HepG2 (cell line): ENCODE measurements at regions not wholly inside any gene's neighbourhood (a gene's known extent, or its start where the extent isn't known, plus 50 kb on each side); places are given as distances from the start of the nearest gene placed in this dataset.

ENCODE experiments used
- ATAC-seq: fragments of 200-7000 bp; cut with Tn5 transposase; 3 replicates; pipeline ENCODE4 v1.9.1; 2020; ENCODE audit warnings: mild to moderate bottlenecking, moderate library complexity
- BruUV-seq: library from RNA; stranded (reverse); fragments of 400-500 nt; replicated peaks from 2 replicates; lab custom pipeline; 2021; lab: Mats Ljungman, UMichigan
- CTCF ChIA-PET: fragments of 300-600 bp; formaldehyde crosslinking; extraction: SDS; loops from one replicate; lab custom pipeline; 2021; ENCODE audit warnings: low total read pairs, inconsistent platforms, low intra/inter-chr PET ratio; lab: Yijun Ruan, JAX
- POLR2A ChIA-PET: fragments of 350-600 bp; sonication (Branson Sonifier 250); formaldehyde crosslinking; loops from one replicate; lab custom pipeline; 2020; ENCODE audit warnings: antibody characterized with exemption, inconsistent platforms; lab: Yijun Ruan, JAX
- DNase-seq: peaks from one replicate; pipeline ENCODE4 v3.0.0-alpha.2; 2015; ENCODE audit warnings: low spot score
- FAIRE-seq: peaks from 3 replicates; lab custom pipeline; 2011; peaks lifted over from hg19 to GRCh38; lab: Jason Lieb, UNC
- H2AFZ ChIP-seq: one replicate; pipeline ENCODE4 v1.6.1; 2011; ENCODE audit warnings: low read length, inconsistent platforms
- H3K27ac ChIP-seq: fragments of 300-600 bp; 3 replicates; pipeline ENCODE4 v1.8.0; 2011; ENCODE audit warnings: mixed run types, mild to moderate bottlenecking, mixed read lengths, low read length, inconsistent platforms; ENCODE audit not compliant: insufficient read depth; ENCODE audit errors: extremely low read length
- H3K27me3 ChIP-seq, 2 experiments: fragments of 200-600 bp in 1 of 2; 2 replicates in 1 of 2; 3 replicates in 1 of 2; pipeline versions ENCODE4 v1.6.0 to v1.8.0; 2011; ENCODE audit warnings: low read length in 2 of 2, mild to moderate bottlenecking in 2 of 2, moderate library complexity in 2 of 2, inconsistent platforms in 1 of 2; ENCODE audit not compliant: insufficient read depth in 2 of 2, control insufficient read depth in 1 of 2
- H3K36me3 ChIP-seq, 2 experiments: fragments of 200-600 bp in 1 of 2; replicated peaks in 1 of 2; 2 replicates in 1 of 2; 3 replicates in 1 of 2; pipeline versions ENCODE4 v1.5.1 to v1.8.0; 2011; ENCODE audit warnings: low read length in 2 of 2, inconsistent platforms in 1 of 2; ENCODE audit not compliant: insufficient read depth in 2 of 2, control insufficient read depth in 1 of 2
- H3K4me1 ChIP-seq: 2 replicates; pipeline ENCODE4 v1.5.1; 2012; ENCODE audit warnings: low read length, inconsistent platforms; ENCODE audit not compliant: insufficient read depth
- H3K4me2 ChIP-seq: 2 replicates; pipeline ENCODE4 v1.6.0; 2011; ENCODE audit warnings: low read depth, low read length, inconsistent platforms
- H3K4me3 ChIP-seq, 3 experiments: fragments of 200-600 bp in 1 of 3; sonication (generic), shearing (Covaris generic) in 1 of 3; replicated peaks in 1 of 3; 2 replicates each; pipeline ENCODE4 v1.5.1; 2011 to 2016; ENCODE audit warnings: low read length in 3 of 3, inconsistent platforms in 2 of 3, low read depth in 2 of 3, mild to moderate bottlenecking in 2 of 3, control low read depth in 1 of 3, mixed read lengths in 1 of 3; ENCODE audit not compliant: insufficient read depth in 1 of 3
- H3K79me2 ChIP-seq: one replicate; pipeline ENCODE4 v1.6.1; 2011; ENCODE audit warnings: low read length, inconsistent platforms; ENCODE audit not compliant: insufficient read depth
- H3K9ac ChIP-seq: 2 replicates; pipeline ENCODE4 v1.6.0; 2011; ENCODE audit warnings: mild to moderate bottlenecking, low read depth, low read length, inconsistent platforms; ENCODE audit not compliant: insufficient read depth
- H3K9me3 ChIP-seq: 2 replicates; pipeline ENCODE4 v1.5.1; 2012; ENCODE audit warnings: mild to moderate bottlenecking, low read length
- H4K20me1 ChIP-seq: 2 replicates; pipeline ENCODE4 v1.6.0; 2011; ENCODE audit warnings: inconsistent platforms, mild to moderate bottlenecking, low read length, moderate library complexity; ENCODE audit not compliant: insufficient read depth
- WGBS: methylation state at CpG from one replicate; pipeline ENCODE4 v1.1.6; 2017; ENCODE audit warnings: low lambda C conversion rate; 5-methylcytosine and 5-hydroxymethylcytosine counted together
- in situ Hi-C: cut with HindIII; loops from 2 replicates; pipeline ENCODE4 v1.10.0; 2017; ENCODE audit warnings: low pct_unique_long_range_greater_than_20kb; ENCODE audit not compliant: extremely low pct_ligation_motif_present
- intact Hi-C: fragments of 100-400 bp; cut with micrococcal nuclease; formaldehyde crosslinking; loops from one replicate; pipeline ENCODE4 v1.10.0; 2022; ENCODE audit not compliant: unreplicated experiment
- TF ChIP-seq, protein P1 (sequence below): sonication (generic); formaldehyde crosslinking; IDR thresholded peaks from 2 replicates; pipeline ENCODE4 v1.4.0; 2020; ENCODE audit warnings: missing genetic modification reagents, mild to moderate bottlenecking, borderline replicate concordance
- TF ChIP-seq, protein P2 (sequence below): sonication (generic); formaldehyde crosslinking; IDR thresholded peaks from 2 replicates; pipeline ENCODE4 v1.5.0; 2020; ENCODE audit warnings: missing genetic modification reagents
- TF ChIP-seq, protein P3 (sequence below): IDR thresholded peaks from 2 replicates; pipeline ENCODE4 v1.6.1; 2016; ENCODE audit warnings: missing compliant biosample characterization, missing genetic modification reagents, borderline replicate concordance
- TF ChIP-seq, protein P4 (sequence below): sonication (generic); IDR thresholded peaks from 2 replicates; pipeline ENCODE4 v1.6.1; 2016; ENCODE audit warnings: low read depth, borderline replicate concordance

DNA sequence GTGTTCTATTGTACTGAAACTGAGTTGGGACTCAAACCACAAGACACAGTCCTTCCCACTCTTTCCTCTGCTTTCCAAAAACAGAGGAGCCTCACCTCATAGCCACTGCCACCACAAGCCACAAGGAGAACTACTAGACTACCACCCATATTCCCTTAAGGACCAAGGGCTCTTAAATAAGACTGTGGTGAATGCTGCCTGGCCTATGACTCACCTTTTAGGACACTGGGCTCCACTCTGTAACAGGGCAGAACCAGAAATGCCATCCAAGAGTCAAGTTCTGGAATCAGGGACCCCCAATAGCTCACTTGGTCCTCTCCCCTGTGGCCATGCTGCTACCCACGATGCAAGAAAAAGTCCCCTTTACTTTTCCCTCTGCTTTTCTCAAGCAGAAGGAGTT lies 851.4 kb downstream of the BCL11A start:
- 0% methylated on average over 1 of the region's 1 CpG for WGBS
- no peak overlapping the region for H3K4me3 ChIP-seq
- no peak for ATAC-seq
- no peak overlapping the region for H3K9ac ChIP-seq
- in situ Hi-C loops = no loop called here
- no peak for FAIRE-seq
- no peak overlapping the region for H3K27ac ChIP-seq
- H3K9me3 ChIP-seq = peaks cover 46% of the 10 kb centered on the region
- H4K20me1 ChIP-seq = no peaks in the 10 kb centered on the region
- no peak overlapping the region for H3K4me2 ChIP-seq
- no peaks in the 10 kb centered on the region for H3K36me3 ChIP-seq
- no peak overlapping the region for H2AFZ ChIP-seq
- BruUV-seq = no TSS peak
- TF ChIP-seq, protein P1, sequence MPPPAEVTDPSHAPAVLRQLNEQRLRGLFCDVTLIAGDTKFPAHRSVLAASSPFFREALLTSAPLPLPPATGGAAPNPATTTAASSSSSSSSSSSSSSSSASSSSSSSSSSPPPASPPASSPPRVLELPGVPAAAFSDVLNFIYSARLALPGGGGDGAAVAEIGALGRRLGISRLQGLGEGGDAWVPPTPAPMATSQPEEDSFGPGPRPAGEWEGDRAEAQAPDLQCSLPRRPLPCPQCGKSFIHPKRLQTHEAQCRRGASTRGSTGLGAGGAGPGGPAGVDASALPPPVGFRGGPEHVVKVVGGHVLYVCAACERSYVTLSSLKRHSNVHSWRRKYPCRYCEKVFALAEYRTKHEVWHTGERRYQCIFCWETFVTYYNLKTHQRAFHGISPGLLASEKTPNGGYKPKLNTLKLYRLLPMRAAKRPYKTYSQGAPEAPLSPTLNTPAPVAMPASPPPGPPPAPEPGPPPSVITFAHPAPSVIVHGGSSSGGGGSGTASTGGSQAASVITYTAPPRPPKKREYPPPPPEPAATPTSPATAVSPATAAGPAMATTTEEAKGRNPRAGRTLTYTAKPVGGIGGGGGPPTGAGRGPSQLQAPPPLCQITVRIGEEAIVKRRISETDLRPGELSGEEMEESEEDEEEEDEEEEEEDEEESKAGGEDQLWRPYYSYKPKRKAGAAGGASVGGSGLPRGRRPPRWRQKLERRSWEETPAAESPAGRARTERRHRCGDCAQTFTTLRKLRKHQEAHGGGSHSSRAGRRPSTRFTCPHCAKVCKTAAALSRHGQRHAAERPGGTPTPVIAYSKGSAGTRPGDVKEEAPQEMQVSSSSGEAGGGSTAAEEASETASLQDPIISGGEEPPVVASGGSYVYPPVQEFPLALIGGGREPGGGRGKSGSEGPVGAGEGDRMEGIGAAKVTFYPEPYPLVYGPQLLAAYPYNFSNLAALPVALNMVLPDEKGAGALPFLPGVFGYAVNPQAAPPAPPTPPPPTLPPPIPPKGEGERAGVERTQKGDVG (CRISPR knock-in tag) = no peak
- TF ChIP-seq, protein P2, sequence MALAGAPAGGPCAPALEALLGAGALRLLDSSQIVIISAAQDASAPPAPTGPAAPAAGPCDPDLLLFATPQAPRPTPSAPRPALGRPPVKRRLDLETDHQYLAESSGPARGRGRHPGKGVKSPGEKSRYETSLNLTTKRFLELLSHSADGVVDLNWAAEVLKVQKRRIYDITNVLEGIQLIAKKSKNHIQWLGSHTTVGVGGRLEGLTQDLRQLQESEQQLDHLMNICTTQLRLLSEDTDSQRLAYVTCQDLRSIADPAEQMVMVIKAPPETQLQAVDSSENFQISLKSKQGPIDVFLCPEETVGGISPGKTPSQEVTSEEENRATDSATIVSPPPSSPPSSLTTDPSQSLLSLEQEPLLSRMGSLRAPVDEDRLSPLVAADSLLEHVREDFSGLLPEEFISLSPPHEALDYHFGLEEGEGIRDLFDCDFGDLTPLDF (CRISPR knock-in tag) = no peak
- TF ChIP-seq, protein P3, sequence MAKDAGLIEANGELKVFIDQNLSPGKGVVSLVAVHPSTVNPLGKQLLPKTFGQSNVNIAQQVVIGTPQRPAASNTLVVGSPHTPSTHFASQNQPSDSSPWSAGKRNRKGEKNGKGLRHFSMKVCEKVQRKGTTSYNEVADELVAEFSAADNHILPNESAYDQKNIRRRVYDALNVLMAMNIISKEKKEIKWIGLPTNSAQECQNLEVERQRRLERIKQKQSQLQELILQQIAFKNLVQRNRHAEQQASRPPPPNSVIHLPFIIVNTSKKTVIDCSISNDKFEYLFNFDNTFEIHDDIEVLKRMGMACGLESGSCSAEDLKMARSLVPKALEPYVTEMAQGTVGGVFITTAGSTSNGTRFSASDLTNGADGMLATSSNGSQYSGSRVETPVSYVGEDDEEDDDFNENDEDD (CRISPR knock-in tag) = no peak
- TF ChIP-seq, protein P4, sequence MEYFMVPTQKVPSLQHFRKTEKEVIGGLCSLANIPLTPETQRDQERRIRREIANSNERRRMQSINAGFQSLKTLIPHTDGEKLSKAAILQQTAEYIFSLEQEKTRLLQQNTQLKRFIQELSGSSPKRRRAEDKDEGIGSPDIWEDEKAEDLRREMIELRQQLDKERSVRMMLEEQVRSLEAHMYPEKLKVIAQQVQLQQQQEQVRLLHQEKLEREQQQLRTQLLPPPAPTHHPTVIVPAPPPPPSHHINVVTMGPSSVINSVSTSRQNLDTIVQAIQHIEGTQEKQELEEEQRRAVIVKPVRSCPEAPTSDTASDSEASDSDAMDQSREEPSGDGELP = no peak
- no peaks in the 10 kb centered on the region for H3K27me3 ChIP-seq
- intact Hi-C loops = no loop called here
- CTCF ChIA-PET = no interaction called here
- no peaks in the 10 kb centered on the region for H3K79me2 ChIP-seq
- POLR2A ChIA-PET = no interaction called here
- no peak for DNase-seq
- no peaks in the 10 kb centered on the region for H3K4me1 ChIP-seq
